Chondrocyte (in vitro differentiated cells): ENCODE measurements at regions not wholly inside any gene's neighbourhood (a gene's known extent, or its start where the extent isn't known, plus 50 kb on each side); places are given as distances from the start of the nearest gene placed in this dataset.

Source experiments
- DNase-seq: peaks from one replicate; pipeline ENCODE4 v3.0.0; 2021; ENCODE audit warnings: mixed read lengths, low spot score
- H3K27ac Mint-ChIP-seq: one replicate; pipeline ENCODE4 v1.8.0; 2021; ENCODE audit warnings: mild to moderate bottlenecking, moderate library complexity, mixed read lengths; ENCODE audit not compliant: unreplicated experiment
- H3K27me3 Mint-ChIP-seq: 2 replicates; pipeline ENCODE4 v1.8.0; 2021; ENCODE audit warnings: low read depth, mixed read lengths
- H3K36me3 Mint-ChIP-seq: 2 replicates; pipeline ENCODE4 v1.8.0; 2021; ENCODE audit warnings: low read depth, mixed read lengths
- H3K4me1 Mint-ChIP-seq: 2 replicates; pipeline ENCODE4 v1.8.0; 2021; ENCODE audit warnings: low read depth, mild to moderate bottlenecking, mixed read lengths
- H3K4me3 Mint-ChIP-seq: one replicate; pipeline ENCODE4 v1.8.0; 2021; ENCODE audit warnings: mild to moderate bottlenecking, moderate library complexity, mixed read lengths; ENCODE audit not compliant: unreplicated experiment
- H3K9me3 Mint-ChIP-seq: 2 replicates; pipeline ENCODE4 v1.8.0; 2021; ENCODE audit warnings: low read depth, mixed read lengths
- TF ChIP-seq, protein P1 (sequence below): fragments of 200-600 bp; sonication (generic); IDR thresholded peaks from 2 replicates; pipeline ENCODE4 v1.5.0; 2021; ENCODE audit warnings: antibody characterized with exemption, mild to moderate bottlenecking, moderate library complexity

DNA sequence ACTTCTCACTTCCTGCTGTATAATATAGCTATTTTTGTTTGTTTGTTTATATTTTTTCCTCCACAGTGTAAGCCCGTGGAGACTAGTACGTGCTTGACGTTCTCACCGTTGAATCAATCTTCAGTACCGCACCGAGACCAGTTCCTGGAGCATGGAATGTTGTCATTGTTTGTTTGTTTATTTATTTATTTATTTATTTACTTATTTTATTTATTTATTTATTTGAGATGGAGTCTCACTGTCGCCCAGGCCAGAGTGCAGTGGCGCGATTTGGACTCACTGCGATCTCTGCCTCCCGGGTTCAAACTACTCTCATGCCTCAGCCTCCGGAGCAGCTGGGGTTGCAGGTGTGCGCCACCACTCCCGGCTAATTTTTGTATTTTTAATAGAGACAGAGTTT, 506.6 kb upstream of the TMEM132C start:
- Mint-ChIP-seq H3K9me3 (peaks cover 20% of the 10 kb centered on the region), H3K4me3 (no peak overlapping the region), H3K27me3 (peaks cover 2% of the 10 kb centered on the region), H3K36me3 (peaks cover 2% of the 10 kb centered on the region), H3K27ac (no peak overlapping the region), H3K4me1 (no peaks in the 10 kb centered on the region)
- TF ChIP-seq, protein P1, sequence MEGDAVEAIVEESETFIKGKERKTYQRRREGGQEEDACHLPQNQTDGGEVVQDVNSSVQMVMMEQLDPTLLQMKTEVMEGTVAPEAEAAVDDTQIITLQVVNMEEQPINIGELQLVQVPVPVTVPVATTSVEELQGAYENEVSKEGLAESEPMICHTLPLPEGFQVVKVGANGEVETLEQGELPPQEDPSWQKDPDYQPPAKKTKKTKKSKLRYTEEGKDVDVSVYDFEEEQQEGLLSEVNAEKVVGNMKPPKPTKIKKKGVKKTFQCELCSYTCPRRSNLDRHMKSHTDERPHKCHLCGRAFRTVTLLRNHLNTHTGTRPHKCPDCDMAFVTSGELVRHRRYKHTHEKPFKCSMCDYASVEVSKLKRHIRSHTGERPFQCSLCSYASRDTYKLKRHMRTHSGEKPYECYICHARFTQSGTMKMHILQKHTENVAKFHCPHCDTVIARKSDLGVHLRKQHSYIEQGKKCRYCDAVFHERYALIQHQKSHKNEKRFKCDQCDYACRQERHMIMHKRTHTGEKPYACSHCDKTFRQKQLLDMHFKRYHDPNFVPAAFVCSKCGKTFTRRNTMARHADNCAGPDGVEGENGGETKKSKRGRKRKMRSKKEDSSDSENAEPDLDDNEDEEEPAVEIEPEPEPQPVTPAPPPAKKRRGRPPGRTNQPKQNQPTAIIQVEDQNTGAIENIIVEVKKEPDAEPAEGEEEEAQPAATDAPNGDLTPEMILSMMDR: no peak
- no peak for DNase-seq

- Mint-ChIP-seq H3K4me3 (no peak overlapping the region), H3K27me3 (peaks cover 2% of the 10 kb centered on the region), H3K4me1 (no peaks in the 10 kb centered on the region), H3K9me3 (peaks cover 20% of the 10 kb centered on the region), H3K36me3 (peaks cover 2% of the 10 kb centered on the region), H3K27ac (no peak overlapping the region)
- no peak for DNase-seq
- TF ChIP-seq, protein P1: no peak
Measured at GRCh38 chr12:127760996-127761395, 506.0 kb upstream of the TMEM132C start.

GRCh38 chr12:127761880-127762279, 505.1 kb upstream of the TMEM132C start:
- H3K4me1 Mint-ChIP-seq: no peaks in the 10 kb centered on the region
- H3K4me3 Mint-ChIP-seq: no peak overlapping the region
- H3K36me3 Mint-ChIP-seq: no peaks in the 10 kb centered on the region
- H3K27me3 Mint-ChIP-seq: peaks cover 2% of the 10 kb centered on the region
- no peak overlapping the region for H3K27ac Mint-ChIP-seq
- no peak for DNase-seq
- TF ChIP-seq, protein P1: no peak
- peaks cover 14% of the 10 kb centered on the region for H3K9me3 Mint-ChIP-seq

DNA sequence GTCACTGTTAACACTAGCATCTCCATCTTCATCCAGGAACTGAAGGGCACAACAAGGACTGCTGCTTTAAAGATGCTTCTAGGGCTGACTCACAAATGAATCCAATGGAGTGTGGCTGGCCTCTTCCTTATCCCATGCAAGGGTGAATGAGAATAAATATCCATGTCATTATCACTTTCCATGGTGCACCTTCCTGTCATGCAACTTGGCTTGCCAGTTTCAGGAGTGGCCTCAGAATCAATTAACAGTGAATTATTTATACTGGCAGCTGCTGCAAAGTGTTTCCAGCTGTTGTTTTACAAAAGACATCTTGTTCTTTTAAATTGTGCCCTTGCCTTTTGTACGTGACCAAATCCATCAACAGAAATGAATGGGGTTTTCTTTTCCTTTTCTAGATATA, 499.3 kb upstream of the TMEM132C start:
- DNase-seq: no peak
- TF ChIP-seq, protein P1: no peak
- Mint-ChIP-seq H3K9me3 (peaks cover 10% of the 10 kb centered on the region), H3K4me3 (no peak overlapping the region), H3K4me1 (peaks cover 15% of the 10 kb centered on the region), H3K27me3 (peaks cover 1% of the 10 kb centered on the region), H3K36me3 (no peaks in the 10 kb centered on the region), H3K27ac (no peak overlapping the region)

- H3K4me3 Mint-ChIP-seq: no peak overlapping the region
Measured at GRCh38 chr12:127770118-127770517, 496.9 kb upstream of the TMEM132C start.

More at GRCh38 chr12:127770118-127770517, 496.9 kb upstream of the TMEM132C start:
- no peak for DNase-seq
- Mint-ChIP-seq H3K9me3 (no peaks in the 10 kb centered on the region), H3K4me1 (peaks cover 17% of the 10 kb centered on the region), H3K36me3 (no peaks in the 10 kb centered on the region), H3K27me3 (peaks cover 6% of the 10 kb centered on the region), H3K27ac (no peak overlapping the region)
- TF ChIP-seq, protein P1: no peak
